ENCODE measurements at regions not wholly inside any gene's neighbourhood (a gene's known extent, or its start where the extent isn't known, plus 50 kb on each side); places are given as distances from the start of the nearest gene placed in this dataset.
"Not testable (repeated sequence)": the region's sequence is repeated elsewhere in the genome, so short reads cannot be mapped to it uniquely, and the experiment has no call there.

- DNase-seq (ENCODE audit: low spot score in 2 of 2): no peak
- no peaks in the 10 kb centered on the region for H3K36me3 ChIP-seq
- no peak overlapping the region for H3K4me3 ChIP-seq
- H3K27me3 ChIP-seq: no peaks in the 10 kb centered on the region
- no peak for TF ChIP-seq CTCF (IDR thresholded peaks at IDR 0.05)
- no peaks in the 10 kb centered on the region for H3K9me3 ChIP-seq
- intact Hi-C loops (cut with DNase I): no loop called here
- peaks cover 4 to 7% of the 10 kb centered on the region in 2 donors for H3K4me1 ChIP-seq
- no peak overlapping the region for H3K27ac ChIP-seq
Observed at GRCh38 chr9:42388146-42388690, 204.8 kb downstream of the SPATA31A6 start.

GRCh38 chr9:42388846-42389245 lies 205.4 kb downstream of the SPATA31A6 start:
- no peak overlapping the region for H3K4me3 ChIP-seq
- no peaks in the 10 kb centered on the region for H3K27me3 ChIP-seq
- TF ChIP-seq CTCF (IDR thresholded peaks at IDR 0.05): no peak
- peaks cover 4 to 7% of the 10 kb centered on the region in 2 donors for H3K4me1 ChIP-seq
- no peak for DNase-seq (ENCODE audit: low spot score in 2 of 2)
- H3K9me3 ChIP-seq: no peaks in the 10 kb centered on the region
- H3K27ac ChIP-seq: no peak overlapping the region
- intact Hi-C loops (cut with DNase I): no loop called here
- H3K36me3 ChIP-seq: no peaks in the 10 kb centered on the region

GRCh38 chr9:42392773-42393455 lies 209.5 kb downstream of the SPATA31A6 start:
- H3K36me3 ChIP-seq; H3K9me3 ChIP-seq; intact Hi-C loops (cut with DNase I); H3K4me1 ChIP-seq; DNase-seq (ENCODE audit: low spot score in 2 of 2); H3K4me3 ChIP-seq; H3K27ac ChIP-seq; H3K27me3 ChIP-seq: not testable (repeated sequence)

GRCh38 chr9:42396318-42396717 lies 212.9 kb downstream of the SPATA31A6 start:
- no peaks in the 10 kb centered on the region for H3K9me3 ChIP-seq
- peaks cover 0 to 5% of the 10 kb centered on the region in 2 donors for H3K4me1 ChIP-seq
- no peaks in the 10 kb centered on the region for H3K36me3 ChIP-seq
- TF ChIP-seq CTCF (IDR thresholded peaks at IDR 0.05): no peak
- peak overlapping the region in 1 of 2 donors; percentile 48 for H3K27ac ChIP-seq
- no peaks in the 10 kb centered on the region for H3K27me3 ChIP-seq
- intact Hi-C loops (cut with DNase I): no loop called here
- no peak overlapping the region for H3K4me3 ChIP-seq
- DNase-seq (ENCODE audit: low spot score in 2 of 2): no peak

- DNase-seq (ENCODE audit: low spot score in 2 of 2): not testable (repeated sequence)
Observed at GRCh38 chr9:42397336-42397735, 213.9 kb downstream of the SPATA31A6 start.

GRCh38 chr9:42402919-42403318 lies 219.5 kb downstream of the SPATA31A6 start:
- H3K4me1 ChIP-seq; H3K4me3 ChIP-seq; H3K27me3 ChIP-seq; H3K9me3 ChIP-seq; H3K27ac ChIP-seq; H3K36me3 ChIP-seq; intact Hi-C loops (cut with DNase I); DNase-seq (ENCODE audit: low spot score in 2 of 2): not testable (repeated sequence)

More at GRCh38 chr9:42397336-42397735, 213.9 kb downstream of the SPATA31A6 start:
- peak overlapping the region in 1 of 2 donors; percentile 48 for H3K27ac ChIP-seq
- intact Hi-C loops (cut with DNase I); H3K9me3 ChIP-seq; H3K36me3 ChIP-seq; H3K4me3 ChIP-seq; H3K4me1 ChIP-seq; H3K27me3 ChIP-seq: not testable (repeated sequence)

GRCh38 chr9:42409581-42409980 lies 226.1 kb downstream of the SPATA31A6 start:
- H3K27ac ChIP-seq; DNase-seq (ENCODE audit: low spot score in 2 of 2); H3K36me3 ChIP-seq; H3K4me1 ChIP-seq; H3K27me3 ChIP-seq; H3K4me3 ChIP-seq; intact Hi-C loops (cut with DNase I); H3K9me3 ChIP-seq: not testable (repeated sequence)

GRCh38 chr9:42412354-42412753 lies 228.9 kb downstream of the SPATA31A6 start:
- H3K4me1 ChIP-seq; H3K36me3 ChIP-seq; intact Hi-C loops (cut with DNase I); H3K27ac ChIP-seq; H3K4me3 ChIP-seq; DNase-seq (ENCODE audit: low spot score in 2 of 2); H3K27me3 ChIP-seq; H3K9me3 ChIP-seq: not testable (repeated sequence)

- H3K27me3 ChIP-seq; DNase-seq (ENCODE audit: low spot score in 2 of 2); H3K36me3 ChIP-seq; intact Hi-C loops (cut with DNase I); H3K9me3 ChIP-seq; H3K27ac ChIP-seq; H3K4me3 ChIP-seq; H3K4me1 ChIP-seq: not testable (repeated sequence)
Observed at GRCh38 chr9:42414865-42415264, 231.4 kb downstream of the SPATA31A6 start.

GRCh38 chr9:42419652-42420051 lies 236.2 kb downstream of the SPATA31A6 start:
- H3K4me3 ChIP-seq; H3K4me1 ChIP-seq; H3K27ac ChIP-seq; intact Hi-C loops (cut with DNase I); H3K36me3 ChIP-seq; DNase-seq (ENCODE audit: low spot score in 2 of 2); H3K27me3 ChIP-seq; H3K9me3 ChIP-seq: not testable (repeated sequence)

- H3K27ac ChIP-seq; H3K9me3 ChIP-seq; intact Hi-C loops (cut with DNase I); H3K4me3 ChIP-seq; H3K36me3 ChIP-seq; H3K4me1 ChIP-seq; H3K27me3 ChIP-seq; DNase-seq (ENCODE audit: low spot score in 2 of 2): not testable (repeated sequence)
Observed at GRCh38 chr9:42420324-42420723, 236.9 kb downstream of the SPATA31A6 start.
